A549 (cell line): ENCODE measurements at regions not wholly inside any gene's neighbourhood (a gene's known extent, or its start where the extent isn't known, plus 50 kb on each side); places are given as distances from the start of the nearest gene placed in this dataset.

Source experiments
- EP300 ChIP-seq, 2 experiments: fragments of >200 bp; sonication (Bioruptor Twin); formaldehyde crosslinking; IDR thresholded peaks; 2 replicates in 1 of 2; 3 replicates in 1 of 2; pipeline ENCODE4 v1.6.1; 2016 to 2017
- FOSL2 ChIP-seq, 2 experiments: fragments of 450-650 bp in 1 of 2; fragments of >200 bp in 1 of 2; sonication (Bioruptor Twin) in 1 of 2; formaldehyde crosslinking; IDR thresholded peaks; 2 replicates each; pipeline versions ENCODE4 v1.5.0 to v1.6.1; 2016 to 2020; ENCODE audit warnings: mild to moderate bottlenecking in 1 of 2, moderate library complexity in 1 of 2
- MAZ ChIP-seq: fragments of 150-350 bp; IDR thresholded peaks from 2 replicates; pipeline ENCODE4 v1.6.1; 2014; ENCODE audit warnings: antibody characterized with exemption, low read depth, low read length, borderline replicate concordance
- MYC ChIP-seq: IDR thresholded peaks from 2 replicates; pipeline ENCODE4 v1.6.1; 2012; ENCODE audit warnings: mild to moderate bottlenecking, inconsistent platforms, low read length, improper control_type of control experiment, borderline replicate concordance
- NR3C1 ChIP-seq: fragments of >200 bp; sonication (Bioruptor Twin); formaldehyde crosslinking; IDR thresholded peaks from 3 replicates; pipeline ENCODE4 v1.6.1; 2017
- POLR2A ChIP-seq: IDR thresholded peaks from 2 replicates; pipeline ENCODE4 v1.6.1; 2012; ENCODE audit warnings: mild to moderate bottlenecking, low read length
- RCOR1 ChIP-seq: fragments of 150-350 bp; IDR thresholded peaks from 2 replicates; pipeline ENCODE4 v1.6.1; 2014; ENCODE audit warnings: antibody characterized with exemption, low read length, low read depth
- ZFP36 ChIP-seq: fragments of 450-650 bp; IDR thresholded peaks from 2 replicates; pipeline ENCODE4 v1.6.1; 2014; ENCODE audit warnings: borderline replicate concordance; ENCODE audit not compliant: partially characterized antibody
- TF ChIP-seq, protein P1 (sequence below): fragments of >200 bp; sonication (Bioruptor Twin); formaldehyde crosslinking; IDR thresholded peaks from 2 replicates; pipeline ENCODE4 v1.6.1; 2016
- TF ChIP-seq, protein P2 (sequence below): fragments of >200 bp; sonication (Bioruptor Twin); formaldehyde crosslinking; IDR thresholded peaks from 3 replicates; pipeline ENCODE4 v1.5.1; 2016
- TF ChIP-seq, protein P3 (sequence below): fragments of 450-650 bp; IDR thresholded peaks from 2 replicates; pipeline ENCODE4 v1.6.1; 2014; ENCODE audit warnings: antibody characterized with exemption
- TF ChIP-seq, protein P4 (sequence below): fragments of 200-600 bp; sonication (generic); IDR thresholded peaks from 2 replicates; pipeline ENCODE4 v1.6.1; 2016; ENCODE audit warnings: antibody characterized with exemption, mild to moderate bottlenecking, moderate library complexity
- TF ChIP-seq, protein P5 (sequence below): fragments of >200 bp; sonication (Bioruptor Twin); formaldehyde crosslinking; IDR thresholded peaks from 3 replicates; pipeline ENCODE4 v1.6.1; 2016

DNA sequence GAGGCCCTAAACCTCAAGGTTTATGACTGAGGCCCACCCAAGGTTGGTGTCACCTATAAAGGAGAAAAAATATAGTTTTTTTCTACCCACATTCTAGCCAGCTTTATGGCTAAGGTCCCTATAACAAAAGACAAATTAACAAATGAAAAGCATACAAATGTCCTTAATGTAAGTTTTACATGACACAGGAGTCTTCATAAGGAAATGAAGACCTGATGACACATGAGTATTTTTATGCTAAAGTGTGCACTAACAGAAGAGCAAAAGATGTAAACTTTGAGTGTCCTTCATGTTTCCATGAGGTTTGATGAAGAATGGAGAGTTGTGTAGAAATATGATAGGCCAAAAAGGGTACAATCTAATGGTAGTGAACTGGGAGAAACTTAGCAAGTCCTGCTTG, 114.7 kb upstream of the INTU start:
- TF ChIP-seq, protein P1, sequence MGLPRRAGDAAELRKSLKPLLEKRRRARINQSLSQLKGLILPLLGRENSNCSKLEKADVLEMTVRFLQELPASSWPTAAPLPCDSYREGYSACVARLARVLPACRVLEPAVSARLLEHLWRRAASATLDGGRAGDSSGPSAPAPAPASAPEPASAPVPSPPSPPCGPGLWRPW: no peak
- TF ChIP-seq POLR2A (no peak), ZFP36 (no peak), FOSL2 (IDR thresholded peaks at IDR 0.05) (no peak), FOSL2 (CRISPR knock-in tag; IDR thresholded peaks at IDR 0.05) (no peak), RCOR1 (no peak), MAZ (no peak), MYC (no peak), NR3C1 (no peak), EP300 (IDR thresholded peaks at IDR 0.05) (no peak)
- TF ChIP-seq, protein P2, sequence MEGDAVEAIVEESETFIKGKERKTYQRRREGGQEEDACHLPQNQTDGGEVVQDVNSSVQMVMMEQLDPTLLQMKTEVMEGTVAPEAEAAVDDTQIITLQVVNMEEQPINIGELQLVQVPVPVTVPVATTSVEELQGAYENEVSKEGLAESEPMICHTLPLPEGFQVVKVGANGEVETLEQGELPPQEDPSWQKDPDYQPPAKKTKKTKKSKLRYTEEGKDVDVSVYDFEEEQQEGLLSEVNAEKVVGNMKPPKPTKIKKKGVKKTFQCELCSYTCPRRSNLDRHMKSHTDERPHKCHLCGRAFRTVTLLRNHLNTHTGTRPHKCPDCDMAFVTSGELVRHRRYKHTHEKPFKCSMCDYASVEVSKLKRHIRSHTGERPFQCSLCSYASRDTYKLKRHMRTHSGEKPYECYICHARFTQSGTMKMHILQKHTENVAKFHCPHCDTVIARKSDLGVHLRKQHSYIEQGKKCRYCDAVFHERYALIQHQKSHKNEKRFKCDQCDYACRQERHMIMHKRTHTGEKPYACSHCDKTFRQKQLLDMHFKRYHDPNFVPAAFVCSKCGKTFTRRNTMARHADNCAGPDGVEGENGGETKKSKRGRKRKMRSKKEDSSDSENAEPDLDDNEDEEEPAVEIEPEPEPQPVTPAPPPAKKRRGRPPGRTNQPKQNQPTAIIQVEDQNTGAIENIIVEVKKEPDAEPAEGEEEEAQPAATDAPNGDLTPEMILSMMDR: no peak
- TF ChIP-seq, protein P3, sequence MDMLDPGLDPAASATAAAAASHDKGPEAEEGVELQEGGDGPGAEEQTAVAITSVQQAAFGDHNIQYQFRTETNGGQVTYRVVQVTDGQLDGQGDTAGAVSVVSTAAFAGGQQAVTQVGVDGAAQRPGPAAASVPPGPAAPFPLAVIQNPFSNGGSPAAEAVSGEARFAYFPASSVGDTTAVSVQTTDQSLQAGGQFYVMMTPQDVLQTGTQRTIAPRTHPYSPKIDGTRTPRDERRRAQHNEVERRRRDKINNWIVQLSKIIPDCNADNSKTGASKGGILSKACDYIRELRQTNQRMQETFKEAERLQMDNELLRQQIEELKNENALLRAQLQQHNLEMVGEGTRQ: no peak
- TF ChIP-seq, protein P4, sequence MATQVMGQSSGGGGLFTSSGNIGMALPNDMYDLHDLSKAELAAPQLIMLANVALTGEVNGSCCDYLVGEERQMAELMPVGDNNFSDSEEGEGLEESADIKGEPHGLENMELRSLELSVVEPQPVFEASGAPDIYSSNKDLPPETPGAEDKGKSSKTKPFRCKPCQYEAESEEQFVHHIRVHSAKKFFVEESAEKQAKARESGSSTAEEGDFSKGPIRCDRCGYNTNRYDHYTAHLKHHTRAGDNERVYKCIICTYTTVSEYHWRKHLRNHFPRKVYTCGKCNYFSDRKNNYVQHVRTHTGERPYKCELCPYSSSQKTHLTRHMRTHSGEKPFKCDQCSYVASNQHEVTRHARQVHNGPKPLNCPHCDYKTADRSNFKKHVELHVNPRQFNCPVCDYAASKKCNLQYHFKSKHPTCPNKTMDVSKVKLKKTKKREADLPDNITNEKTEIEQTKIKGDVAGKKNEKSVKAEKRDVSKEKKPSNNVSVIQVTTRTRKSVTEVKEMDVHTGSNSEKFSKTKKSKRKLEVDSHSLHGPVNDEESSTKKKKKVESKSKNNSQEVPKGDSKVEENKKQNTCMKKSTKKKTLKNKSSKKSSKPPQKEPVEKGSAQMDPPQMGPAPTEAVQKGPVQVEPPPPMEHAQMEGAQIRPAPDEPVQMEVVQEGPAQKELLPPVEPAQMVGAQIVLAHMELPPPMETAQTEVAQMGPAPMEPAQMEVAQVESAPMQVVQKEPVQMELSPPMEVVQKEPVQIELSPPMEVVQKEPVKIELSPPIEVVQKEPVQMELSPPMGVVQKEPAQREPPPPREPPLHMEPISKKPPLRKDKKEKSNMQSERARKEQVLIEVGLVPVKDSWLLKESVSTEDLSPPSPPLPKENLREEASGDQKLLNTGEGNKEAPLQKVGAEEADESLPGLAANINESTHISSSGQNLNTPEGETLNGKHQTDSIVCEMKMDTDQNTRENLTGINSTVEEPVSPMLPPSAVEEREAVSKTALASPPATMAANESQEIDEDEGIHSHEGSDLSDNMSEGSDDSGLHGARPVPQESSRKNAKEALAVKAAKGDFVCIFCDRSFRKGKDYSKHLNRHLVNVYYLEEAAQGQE: no peak
- TF ChIP-seq, protein P5, sequence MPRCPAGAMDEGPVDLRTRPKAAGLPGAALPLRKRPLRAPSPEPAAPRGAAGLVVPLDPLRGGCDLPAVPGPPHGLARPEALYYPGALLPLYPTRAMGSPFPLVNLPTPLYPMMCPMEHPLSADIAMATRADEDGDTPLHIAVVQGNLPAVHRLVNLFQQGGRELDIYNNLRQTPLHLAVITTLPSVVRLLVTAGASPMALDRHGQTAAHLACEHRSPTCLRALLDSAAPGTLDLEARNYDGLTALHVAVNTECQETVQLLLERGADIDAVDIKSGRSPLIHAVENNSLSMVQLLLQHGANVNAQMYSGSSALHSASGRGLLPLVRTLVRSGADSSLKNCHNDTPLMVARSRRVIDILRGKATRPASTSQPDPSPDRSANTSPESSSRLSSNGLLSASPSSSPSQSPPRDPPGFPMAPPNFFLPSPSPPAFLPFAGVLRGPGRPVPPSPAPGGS: no peak
